CD14-positive monocyte (primary cell): ENCODE measurements at regions not wholly inside any gene's neighbourhood (a gene's known extent, or its start where the extent isn't known, plus 50 kb on each side); places are given as distances from the start of the nearest gene placed in this dataset.

ENCODE experiments used
- DNase-seq, 3 donors: peaks; one replicate each; pipeline ENCODE4 v3.0.0-alpha.2; 2011 to 2022
- H2AFZ ChIP-seq: 2 replicates; pipeline ENCODE4 v1.6.0; 2012; ENCODE audit warnings: mild to moderate bottlenecking, low read depth, low read length, inconsistent platforms; ENCODE audit not compliant: insufficient read depth, poor library complexity, severe bottlenecking
- H3K27ac ChIP-seq, 2 donors: 1 replicate in 1 of 2; 2 replicates in 1 of 2; pipeline ENCODE4 v1.5.1; 2012 to 2013; ENCODE audit warnings: low read length in 2 of 2, control low read depth in 1 of 2, inconsistent platforms in 1 of 2, low read depth in 1 of 2, mild to moderate bottlenecking in 1 of 2
- H3K27me3 ChIP-seq, 2 donors: one replicate each; pipeline versions ENCODE4 v1.6.0 to v1.6.1; 2011 to 2013; ENCODE audit warnings: low read length in 2 of 2; ENCODE audit not compliant: control insufficient read depth in 2 of 2, insufficient read depth in 2 of 2
- H3K36me3 ChIP-seq, 2 donors: replicated peaks in 1 of 2; 1 replicate in 1 of 2; 2 replicates in 1 of 2; pipeline versions ENCODE4 v1.5.1 to v1.6.1; 2012 to 2013; ENCODE audit warnings: low read length in 2 of 2, control low read depth in 1 of 2, inconsistent platforms in 1 of 2, mild to moderate bottlenecking in 1 of 2; ENCODE audit not compliant: insufficient read depth in 2 of 2, control insufficient read depth in 1 of 2
- H3K4me1 ChIP-seq, 2 donors: 1 replicate in 1 of 2; 2 replicates in 1 of 2; pipeline versions ENCODE4 v1.5.1 to v1.6.1; 2012 to 2013; ENCODE audit warnings: low read length in 2 of 2, control low read depth in 1 of 2, inconsistent platforms in 1 of 2, mild to moderate bottlenecking in 1 of 2, moderate library complexity in 1 of 2; ENCODE audit not compliant: insufficient read depth in 2 of 2, control insufficient read depth in 1 of 2
- H3K4me2 ChIP-seq: replicated peaks from 2 replicates; pipeline ENCODE3; 2012; ENCODE audit warnings: low read length, moderate library complexity, mild to moderate bottlenecking; ENCODE audit not compliant: poor library complexity, severe bottlenecking; ENCODE audit errors: extremely low read depth
- H3K4me3 ChIP-seq, 3 experiments: fragments of 200-600 bp in 1 of 3; sonication (generic) in 1 of 3; replicated peaks in 1 of 3; 1 replicate in 2 of 3; 2 replicates in 1 of 3; pipeline ENCODE4 v1.5.1; 2011 to 2013; ENCODE audit warnings: low read length in 3 of 3, mild to moderate bottlenecking in 3 of 3, control low read depth in 2 of 3, low read depth in 2 of 3, inconsistent platforms in 1 of 3, moderate library complexity in 1 of 3
- H3K79me2 ChIP-seq: 2 replicates; pipeline ENCODE4 v1.6.0; 2012; ENCODE audit warnings: mild to moderate bottlenecking, control low read depth, inconsistent platforms, low read length, moderate library complexity; ENCODE audit not compliant: insufficient read depth
- H3K9ac ChIP-seq: 2 replicates; pipeline ENCODE4 v1.6.0; 2017; ENCODE audit warnings: low read length, mild to moderate bottlenecking; ENCODE audit not compliant: insufficient read depth, poor library complexity, severe bottlenecking
- H3K9me3 ChIP-seq, 2 donors: replicated peaks in 1 of 2; 1 replicate in 1 of 2; 2 replicates in 1 of 2; pipeline versions ENCODE4 v1.5.1 to v1.6.1; 2012 to 2013; ENCODE audit warnings: low read length in 2 of 2, control low read depth in 1 of 2; ENCODE audit not compliant: control insufficient read depth in 1 of 2, insufficient read depth in 1 of 2
- H4K20me1 ChIP-seq: 2 replicates; pipeline ENCODE4 v1.6.0; 2012; ENCODE audit warnings: mild to moderate bottlenecking, low read length, control low read depth, moderate library complexity; ENCODE audit not compliant: insufficient read depth
- H3K27ac Mint-ChIP-seq, 7 donors: one replicate each; pipeline ENCODE4 v1.8.0; 2020; ENCODE audit warnings: mild to moderate bottlenecking in 7 of 7, mixed read lengths in 7 of 7, moderate library complexity in 6 of 7, inconsistent platforms in 2 of 7
- H3K27me3 Mint-ChIP-seq, 3 donors: one replicate each; pipeline ENCODE4 v1.8.0; 2021 to 2022; ENCODE audit warnings: low read depth in 3 of 3, mild to moderate bottlenecking in 3 of 3, mixed read lengths in 3 of 3, moderate library complexity in 3 of 3, inconsistent platforms in 1 of 3
- H3K36me3 Mint-ChIP-seq, 2 donors: one replicate each; pipeline ENCODE4 v1.8.0; 2020; ENCODE audit warnings: mixed read lengths in 2 of 2, inconsistent platforms in 1 of 2, mild to moderate bottlenecking in 1 of 2
- H3K4me1 Mint-ChIP-seq: one replicate; pipeline ENCODE4 v1.8.0; 2020; ENCODE audit warnings: mild to moderate bottlenecking, mixed read lengths
- H3K4me3 Mint-ChIP-seq, 2 donors: one replicate each; pipeline ENCODE4 v1.8.0; 2020; ENCODE audit warnings: mild to moderate bottlenecking in 2 of 2, mixed read lengths in 2 of 2, moderate library complexity in 1 of 2
- H3K9me3 Mint-ChIP-seq, 7 donors: one replicate each; pipeline ENCODE4 v1.8.0; 2020 to 2022; ENCODE audit warnings: mixed read lengths in 7 of 7, mild to moderate bottlenecking in 6 of 7, moderate library complexity in 6 of 7, inconsistent platforms in 2 of 7
- CTCF ChIP-seq: fragments of 200-600 bp; IDR thresholded peaks from one replicate; pipeline ENCODE4 v1.8.0; 2022; ENCODE audit warnings: antibody characterized with exemption, mild to moderate bottlenecking
- WGBS: methylation state at CpG from one replicate; pipeline ENCODE4 v1.1.5; 2013; ENCODE audit warnings: missing lambda C conversion rate; ENCODE audit not compliant: insufficient coverage; 5-methylcytosine and 5-hydroxymethylcytosine counted together
- intact Hi-C, 2 donors: fragments of 100-400 bp; cut with micrococcal nuclease; formaldehyde crosslinking; loops; one replicate each; pipeline versions ENCODE4 v1.15.0 to v1.15.1; 2023

GRCh38 chr14:62308891-62309290 lies 546.7 kb downstream of the SNAPC1 start:
- Histone ChIP-seq H3K27me3 (no peaks in the 10 kb centered on the region), H3K36me3 (no peaks in the 10 kb centered on the region), H4K20me1 (no peaks in the 10 kb centered on the region), H3K4me3 (no peak overlapping the region), H3K4me1 (no peaks in the 10 kb centered on the region), H3K9me3 (peaks cover 0 to 7% of the 10 kb centered on the region in 2 donors), H3K9ac (no peak overlapping the region), H3K27ac (no peak overlapping the region), H3K79me2 (no peaks in the 10 kb centered on the region), H3K4me2 (no peak overlapping the region), H2AFZ (no peak overlapping the region)
- no peak overlapping the region for H3K4me3 Mint-ChIP-seq
- no peaks in the 10 kb centered on the region for H3K4me1 Mint-ChIP-seq
- no peak overlapping the region for H3K27ac Mint-ChIP-seq
- peaks cover 0 to 10% (median 6%) of the 10 kb centered on the region in 7 donors for H3K9me3 Mint-ChIP-seq
- no peaks in the 10 kb centered on the region for H3K36me3 Mint-ChIP-seq
- 0% methylated on average over 1 of the region's 4 CpGs for WGBS
- DNase-seq, result no peak
- H3K27me3 Mint-ChIP-seq, result no peaks in the 10 kb centered on the region
- no peak for TF ChIP-seq CTCF
- intact Hi-C loops, result no loop called here

- Histone ChIP-seq H3K79me2 (no peaks in the 10 kb centered on the region), H4K20me1 (no peaks in the 10 kb centered on the region), H3K9ac (no peak overlapping the region), H3K27ac (no peak overlapping the region), H3K27me3 (no peaks in the 10 kb centered on the region), H3K4me1 (no peaks in the 10 kb centered on the region), H2AFZ (no peak overlapping the region), H3K4me3 (no peak overlapping the region), H3K36me3 (no peaks in the 10 kb centered on the region), H3K9me3 (peaks cover 0 to 3% of the 10 kb centered on the region in 2 donors), H3K4me2 (no peak overlapping the region)
- Mint-ChIP-seq H3K36me3 (no peaks in the 10 kb centered on the region), H3K27ac (no peak overlapping the region), H3K27me3 (no peaks in the 10 kb centered on the region), H3K4me3 (no peak overlapping the region), H3K4me1 (no peaks in the 10 kb centered on the region), H3K9me3 (peaks cover 0 to 6% (median 5%) of the 10 kb centered on the region in 7 donors)
- WGBS, result no CpG with 5 or more reads among the region's 3 CpGs
- TF ChIP-seq CTCF, result no peak
- no peak for DNase-seq
- intact Hi-C loops, result no loop called here
These were observed 551.0 kb downstream of the SNAPC1 start for GRCh38 chr14:62313212-62313611.
